B cell (primary cell): ENCODE measurements at regions not wholly inside any gene's neighbourhood (a gene's known extent, or its start where the extent isn't known, plus 50 kb on each side); places are given as distances from the start of the nearest gene placed in this dataset.

Source experiments
- ATAC-seq: fragments of 200-7000 bp; cut with Tn5 transposase; one replicate; pipeline ENCODE4 v1.10.0; 2021; ENCODE audit warnings: low read depth, mild to moderate bottlenecking, moderate number of reproducible peaks, moderate library complexity
- CTCF ChIA-PET: fragments of 350-600 bp; sonication (Branson Sonifier 250); formaldehyde crosslinking; loops from one replicate; lab custom pipeline; 2021; ENCODE audit warnings: antibody characterized with exemption, inconsistent platforms; lab: Charles Lee
- POLR2A ChIA-PET: fragments of 350-600 bp; sonication (Branson Sonifier 250); formaldehyde crosslinking; loops from one replicate; lab custom pipeline; 2021; ENCODE audit warnings: antibody characterized with exemption; lab: Charles Lee
- DNase-seq: peaks from one replicate; pipeline ENCODE4 v3.0.0; 2013
- H2AFZ ChIP-seq: 2 replicates; pipeline ENCODE4 v1.6.1; 2012; ENCODE audit warnings: mild to moderate bottlenecking, low read depth, low read length; ENCODE audit not compliant: insufficient read depth, poor library complexity, severe bottlenecking
- H3K27ac ChIP-seq, 2 donors: 1 replicate in 1 of 2; 2 replicates in 1 of 2; pipeline ENCODE4 v1.5.1; 2012 to 2013; ENCODE audit warnings: low read length in 2 of 2, mild to moderate bottlenecking in 2 of 2, moderate library complexity in 1 of 2
- H3K27me3 ChIP-seq, 4 experiments: fragments of 200-600 bp in 1 of 4; sonication (generic) in 1 of 4; replicated peaks in 1 of 4; 1 replicate in 2 of 4; 2 replicates in 2 of 4; pipeline versions ENCODE4 v1.6.1 to v1.7.0; 2013 to 2016; ENCODE audit warnings: low read length in 3 of 4, mild to moderate bottlenecking in 2 of 4, mixed read lengths in 1 of 4, moderate library complexity in 1 of 4; ENCODE audit not compliant: insufficient read depth in 4 of 4, control insufficient read depth in 3 of 4; ENCODE audit errors: control extremely low read depth in 1 of 4
- H3K36me3 ChIP-seq, 2 experiments: replicated peaks in 1 of 2; 1 replicate in 1 of 2; 2 replicates in 1 of 2; pipeline versions ENCODE4 v1.6.1 to v1.7.1; 2013; ENCODE audit warnings: low read length in 1 of 2; ENCODE audit not compliant: insufficient read depth in 2 of 2, control insufficient read depth in 1 of 2; ENCODE audit errors: control extremely low read depth in 1 of 2, extremely low read depth in 1 of 2
- H3K4me1 ChIP-seq, 2 donors: fragments of 200-600 bp in 1 of 2; sonication (generic) in 1 of 2; 1 replicate in 1 of 2; 2 replicates in 1 of 2; pipeline versions ENCODE4 v1.5.1 to v1.6.1; 2013 to 2017; ENCODE audit warnings: low read length in 2 of 2; ENCODE audit not compliant: control insufficient read depth in 2 of 2, insufficient read depth in 2 of 2
- H3K4me2 ChIP-seq: replicated peaks from 2 replicates; pipeline ENCODE3; 2012; ENCODE audit warnings: mild to moderate bottlenecking, low read depth, low read length; ENCODE audit not compliant: poor library complexity, severe bottlenecking
- H3K4me3 ChIP-seq, 5 experiments: fragments of 200-600 bp in 1 of 5; sonication (generic) in 1 of 5; 1 replicate in 3 of 5; 2 replicates in 2 of 5; pipeline versions ENCODE4 v1.5.1 to v1.7.0; 2011 to 2016; ENCODE audit warnings: low read length in 4 of 5, mild to moderate bottlenecking in 4 of 5, low read depth in 2 of 5, control low read depth in 1 of 5, moderate library complexity in 1 of 5; ENCODE audit not compliant: insufficient read depth in 1 of 5; ENCODE audit errors: control extremely low read depth in 1 of 5, extremely low read depth in 1 of 5
- H3K79me2 ChIP-seq: fragments of 200-600 bp; sonication (generic); one replicate; pipeline ENCODE4 v1.6.0; 2016; ENCODE audit warnings: low read length; ENCODE audit not compliant: control insufficient read depth, insufficient read depth
- H3K9ac ChIP-seq: fragments of 200-600 bp; sonication (generic); 2 replicates; pipeline ENCODE4 v1.6.1; 2017; ENCODE audit warnings: mild to moderate bottlenecking, low read length, moderate library complexity
- H3K9me3 ChIP-seq, 3 donors: one replicate each; pipeline versions ENCODE4 v1.6.1 to v1.7.1; 2013; ENCODE audit warnings: low read length in 2 of 3; ENCODE audit not compliant: control insufficient read depth in 2 of 3, insufficient read depth in 1 of 3; ENCODE audit errors: control extremely low read depth in 1 of 3
- H4K20me1 ChIP-seq: 2 replicates; pipeline ENCODE4 v1.6.0; 2012; ENCODE audit warnings: mild to moderate bottlenecking, low read length; ENCODE audit not compliant: insufficient read depth, control insufficient read depth, poor library complexity, severe bottlenecking
- H3K27ac Mint-ChIP-seq: one replicate; pipeline ENCODE4 v1.8.0; 2021; ENCODE audit warnings: mixed read lengths
- H3K27me3 Mint-ChIP-seq: one replicate; pipeline ENCODE4 v1.8.0; 2021; ENCODE audit warnings: mixed read lengths
- H3K4me1 Mint-ChIP-seq: one replicate; pipeline ENCODE4 v1.8.0; 2021; ENCODE audit warnings: mixed read lengths
- H3K4me3 Mint-ChIP-seq: one replicate; pipeline ENCODE4 v1.8.0; 2021; ENCODE audit warnings: mixed read lengths
- H3K9me3 Mint-ChIP-seq: one replicate; pipeline ENCODE4 v1.8.0; 2022; ENCODE audit warnings: mixed read lengths; ENCODE audit not compliant: insufficient read depth
- CTCF ChIP-seq: fragments of 200-600 bp; IDR thresholded peaks from one replicate; pipeline ENCODE4 v1.8.0; 2022; ENCODE audit warnings: antibody characterized with exemption, mild to moderate bottlenecking
- EZH2 ChIP-seq: IDR thresholded peaks from 2 replicates; pipeline ENCODE4 v1.6.1; 2012; ENCODE audit warnings: borderline replicate concordance, low read depth, mild to moderate bottlenecking, moderate library complexity, low read length; ENCODE audit not compliant: insufficient read depth, poor library complexity, severe bottlenecking
- WGBS: methylation state at CpG from one replicate; pipeline ENCODE4 v1.1.5; 2013; ENCODE audit warnings: missing lambda C conversion rate; ENCODE audit not compliant: insufficient coverage; 5-methylcytosine and 5-hydroxymethylcytosine counted together
- intact Hi-C: fragments of 100-400 bp; cut with micrococcal nuclease; formaldehyde crosslinking; loops from one replicate; pipeline ENCODE4 v1.10.0; 2022

GRCh38 chr9:38286357-38286756, 106.1 kb upstream of the ALDH1B1 start:
- Histone ChIP-seq H3K9ac (no peak overlapping the region), H2AFZ (no peak overlapping the region), H3K4me1 (no peaks in the 10 kb centered on the region), H3K27me3 (no peaks in the 10 kb centered on the region), H3K4me3 (no peak overlapping the region), H4K20me1 (no peaks in the 10 kb centered on the region), H3K79me2 (no peaks in the 10 kb centered on the region), H3K4me2 (no peak overlapping the region), H3K27ac (no peak overlapping the region), H3K9me3 (no peaks in the 10 kb centered on the region), H3K36me3 (no peaks in the 10 kb centered on the region)
- no peak for TF ChIP-seq EZH2
- no peak for TF ChIP-seq CTCF
- Mint-ChIP-seq H3K4me1 (no peaks in the 10 kb centered on the region), H3K4me3 (no peak overlapping the region), H3K27ac (no peak overlapping the region), H3K27me3 (no peaks in the 10 kb centered on the region), H3K9me3 (no peaks in the 10 kb centered on the region)
- ChIA-PET POLR2A (no interaction called here), CTCF (no interaction called here)
- DNase-seq (no peak), ATAC-seq (no peak)
- intact Hi-C loops, result no loop called here

DNA sequence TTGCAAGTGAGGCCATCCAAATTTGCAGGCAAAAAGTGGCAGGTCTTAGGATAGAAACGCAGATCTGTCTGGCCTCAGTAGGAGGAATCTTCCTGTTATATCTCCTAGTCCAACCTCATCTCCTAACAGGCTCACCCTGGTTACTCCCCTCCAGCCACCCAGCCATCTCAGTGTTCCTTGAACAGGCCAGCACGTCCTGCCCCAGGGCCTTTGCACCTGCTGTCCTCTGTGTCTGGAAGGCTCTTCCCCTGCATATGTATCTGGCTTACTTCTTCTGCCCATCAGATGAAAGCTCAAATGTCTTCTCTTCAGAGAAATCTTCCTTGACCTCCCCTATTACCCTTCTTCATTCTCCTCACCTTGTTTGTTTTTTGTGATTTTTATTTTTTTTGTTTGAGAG, 107.3 kb upstream of the ALDH1B1 start:
- Mint-ChIP-seq H3K4me1 (no peaks in the 10 kb centered on the region), H3K27me3 (no peaks in the 10 kb centered on the region), H3K4me3 (no peak overlapping the region), H3K9me3 (no peaks in the 10 kb centered on the region), H3K27ac (no peak overlapping the region)
- no peaks in the 10 kb centered on the region for H3K36me3 ChIP-seq
- CTCF ChIA-PET, result no interaction called here
- H3K9me3 ChIP-seq, result no peaks in the 10 kb centered on the region
- H3K4me3 ChIP-seq, result no peak overlapping the region
- POLR2A ChIA-PET, result no interaction called here
- no peaks in the 10 kb centered on the region for H3K79me2 ChIP-seq
- H3K4me1 ChIP-seq, result no peaks in the 10 kb centered on the region
- no peak for ATAC-seq
- intact Hi-C loops, result no loop called here
- no peak overlapping the region for H3K27ac ChIP-seq
- H3K9ac ChIP-seq, result no peak overlapping the region
- no peak overlapping the region for H3K4me2 ChIP-seq
- DNase-seq, result no peak
- H4K20me1 ChIP-seq, result no peaks in the 10 kb centered on the region
- no peak for TF ChIP-seq CTCF
- no peak for TF ChIP-seq EZH2
- H3K27me3 ChIP-seq, result no peaks in the 10 kb centered on the region
- WGBS, result 31% methylated on average over 2 of the region's 2 CpGs
- no peak overlapping the region for H2AFZ ChIP-seq
